Pancreas (tissue), 10 donors: ENCODE measurements at regions not wholly inside any gene's neighbourhood (a gene's known extent, or its start where the extent isn't known, plus 50 kb on each side); places are given as distances from the start of the nearest gene placed in this dataset.
"Not testable (repeated sequence)": the region's sequence is repeated elsewhere in the genome, so short reads cannot be mapped to it uniquely, and the experiment has no call there.

ENCODE experiments used
- ATAC-seq, 4 donors: fragments of 200-7000 bp; cut with Tn5 transposase; one replicate each; pipeline versions ENCODE4 v1.8.0 to v1.9.1; 2020; ENCODE audit warnings: mild to moderate bottlenecking in 4 of 4, moderate library complexity in 4 of 4
- DNase-seq, 6 donors: peaks; one replicate each; pipeline ENCODE4 v3.0.0-alpha.2; 2020
- FAIRE-seq: peaks from 2 replicates; lab custom pipeline; 2012; peaks lifted over from hg19 to GRCh38; lab: Jason Lieb, UNC
- H3K27ac ChIP-seq, 4 donors: fragments of 200-600 bp; sonication (generic); 1 replicate in 3 of 4; 2 replicates in 1 of 4; pipeline versions ENCODE4 v1.5.0 to v1.8.0; 2020
- H3K27me3 ChIP-seq, 4 donors: fragments of 200-600 bp; one replicate each; pipeline ENCODE4 v1.8.0; 2021
- H3K36me3 ChIP-seq, 3 donors: fragments of 200-600 bp; sonication (generic) in 1 of 3; one replicate each; pipeline versions ENCODE4 v1.5.0 to v1.8.0; 2020 to 2021
- H3K4me1 ChIP-seq, 3 donors: fragments of 200-600 bp; one replicate each; pipeline ENCODE4 v1.8.0; 2021
- H3K4me3 ChIP-seq, 4 donors: fragments of 200-600 bp; sonication (generic) in 2 of 4; one replicate each; pipeline versions ENCODE4 v1.5.0 to v1.8.0; 2020 to 2021
- H3K9me3 ChIP-seq, 4 donors: fragments of 200-600 bp; one replicate each; pipeline ENCODE4 v1.8.0; 2021
- CTCF ChIP-seq, 4 donors: fragments of 200-600 bp; sonication (generic) in 3 of 4; IDR thresholded peaks; one replicate each; pipeline versions ENCODE4 v1.5.0 to v1.8.0; 2021; ENCODE audit warnings: antibody characterized with exemption in 4 of 4
- WGBS, 2 donors: extraction: QIAGEN DNeasy Blood & Tissue Kit; methylation state at CpG; one replicate each; pipeline ENCODE4 v1.1.7; 2013; 5-methylcytosine and 5-hydroxymethylcytosine counted together
- intact Hi-C, 3 donors: fragments of 100-400 bp; cut with DNase I; formaldehyde crosslinking; loops; one replicate each; pipeline versions ENCODE4 v1.11.1 to v1.14.2; 2022
- donor health status: healthy with polysubstance abuse.
- donor health status: DM: no; HTN: no; CAD: no; lungs with moderate emphysema.
- donor health status: DM: no; HTN: no; CAD: no.
- donor health status: control.
- donor health status: control.
- donor health status: Bipolar disorder and iron deficiency.
- donor health status: DM: yes; HTN: yes; CAD: no.
- donor health status: DM: no; HTN: no; CAD: no.
- donor health status: DM: no; HTN: no; CAD: no.
- donor health status: DM: yes; HTN: yes; CAD: no.

DNA sequence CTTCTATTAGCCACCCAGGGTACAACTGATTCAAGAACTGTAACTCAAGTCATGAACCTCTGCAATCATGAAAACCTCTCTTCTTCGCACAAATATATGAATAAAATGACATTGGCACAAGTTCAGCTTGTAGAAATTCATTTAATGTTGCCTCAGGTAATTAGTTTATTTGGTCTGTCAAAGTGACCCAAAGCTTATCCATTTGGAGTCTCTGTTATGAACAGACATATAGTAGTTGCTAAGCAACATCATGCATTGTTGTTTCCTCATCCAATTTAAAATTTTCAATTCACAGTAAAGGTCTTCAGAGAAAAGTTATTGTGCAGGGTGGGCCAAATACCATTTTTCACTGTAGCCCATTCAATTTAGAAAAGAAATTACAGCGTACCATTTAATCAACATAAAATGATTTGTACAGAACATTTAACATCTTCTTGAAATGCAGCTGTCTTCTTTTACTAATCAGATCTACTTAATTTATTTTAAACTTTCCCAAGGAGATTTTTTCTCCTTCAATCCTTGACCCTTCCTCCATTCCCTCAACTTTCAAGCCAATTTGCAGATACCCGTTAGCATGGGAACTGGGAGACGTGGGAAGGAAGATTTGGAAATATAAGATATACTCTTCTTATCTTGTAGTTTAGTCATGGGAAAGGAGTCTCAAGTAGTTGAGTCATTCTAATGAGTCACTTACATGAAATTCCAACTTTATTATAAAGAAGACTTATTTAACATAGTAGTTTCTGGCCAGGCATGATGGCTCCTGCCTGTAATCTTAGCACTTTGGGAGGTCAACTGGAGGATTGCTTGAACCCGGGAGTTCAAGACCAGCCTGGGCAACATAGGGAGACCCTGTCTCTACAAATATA, 231.3 kb downstream of the ATPSCKMT start:
- no peak for ATAC-seq
- no peak for FAIRE-seq
- H3K36me3 ChIP-seq = no peaks in the 10 kb centered on the region
- no peaks in the 10 kb centered on the region for H3K4me1 ChIP-seq
- TF ChIP-seq CTCF (IDR thresholded peaks at IDR 0.05) = no peak
- H3K27ac ChIP-seq = no peak overlapping the region
- DNase-seq = no peak
- intact Hi-C loops = no loop called here
- H3K4me3 ChIP-seq = no peak overlapping the region
- no peaks in the 10 kb centered on the region for H3K27me3 ChIP-seq
- no peaks in the 10 kb centered on the region for H3K9me3 ChIP-seq
- WGBS, 2 donors = 58 to 81% methylated on average over 5 of the region's 5 CpGs

- H3K4me1 ChIP-seq = no peaks in the 10 kb centered on the region
- 63 to 77% methylated on average over 4 of the region's 4 CpGs for WGBS, 2 donors
- no peak for TF ChIP-seq CTCF (IDR thresholded peaks at IDR 0.05)
- no peak overlapping the region for H3K27ac ChIP-seq
- FAIRE-seq = no peak
- H3K4me3 ChIP-seq = no peak overlapping the region
- no peaks in the 10 kb centered on the region for H3K9me3 ChIP-seq
- DNase-seq = no peak
- intact Hi-C loops = no loop called here
- no peaks in the 10 kb centered on the region for H3K27me3 ChIP-seq
- ATAC-seq = no peak
- no peaks in the 10 kb centered on the region for H3K36me3 ChIP-seq
Measured at GRCh38 chr5:10017786-10018185, 231.9 kb downstream of the ATPSCKMT start.

GRCh38 chr5:10016559-10016958, 233.1 kb downstream of the ATPSCKMT start:
- H3K27me3 ChIP-seq, intact Hi-C loops, H3K36me3 ChIP-seq, FAIRE-seq, H3K4me1 ChIP-seq, DNase-seq, ATAC-seq, H3K4me3 ChIP-seq, H3K9me3 ChIP-seq, H3K27ac ChIP-seq: not testable (repeated sequence)
- 56 to 70% methylated on average over 8 of the region's 8 CpGs for WGBS, 2 donors

GRCh38 chr5:10015681-10016080, 234.0 kb downstream of the ATPSCKMT start:
- H3K4me3 ChIP-seq, H3K27ac ChIP-seq, intact Hi-C loops, FAIRE-seq, DNase-seq, H3K4me1 ChIP-seq, H3K9me3 ChIP-seq, ATAC-seq, H3K27me3 ChIP-seq, H3K36me3 ChIP-seq: not testable (repeated sequence)
- WGBS, 2 donors = 39 to 60% methylated on average over 3 of the region's 3 CpGs

DNA sequence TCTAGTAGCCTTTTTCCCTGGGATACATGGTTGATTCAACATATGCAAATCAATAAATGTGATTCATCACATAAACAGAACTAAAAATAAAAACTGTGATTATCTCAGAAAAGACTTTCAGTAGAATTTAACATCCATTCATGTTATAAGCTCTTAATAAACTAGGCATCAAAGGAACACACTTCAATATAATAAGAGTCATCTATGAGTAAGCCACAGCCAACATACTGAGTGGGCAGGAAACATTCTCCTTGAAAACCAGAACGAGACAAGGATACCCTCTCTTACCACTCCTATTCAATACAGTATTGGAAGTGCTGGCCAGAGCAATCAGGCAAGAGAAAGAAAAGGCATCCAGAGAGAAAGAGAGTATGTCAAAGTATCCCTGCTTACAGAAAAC, 239.9 kb downstream of the ATPSCKMT start:
- no peak for FAIRE-seq
- Histone ChIP-seq H3K4me3 (no peak overlapping the region), H3K4me1 (no peaks in the 10 kb centered on the region), H3K36me3 (no peaks in the 10 kb centered on the region), H3K27ac (no peak overlapping the region), H3K27me3 (no peaks in the 10 kb centered on the region), H3K9me3 (no peaks in the 10 kb centered on the region)
- intact Hi-C loops = no loop called here
- no peak for DNase-seq
- whole genome bisulfite sequencing, 2 donors = 12 to 23% methylated on average over 1 of the region's 1 CpG
- TF ChIP-seq CTCF (IDR thresholded peaks at IDR 0.05) = no peak
- no peak for ATAC-seq

GRCh38 chr5:9987101-9987500, 262.6 kb downstream of the ATPSCKMT start:
- Histone ChIP-seq H3K36me3 (no peaks in the 10 kb centered on the region), H3K4me1 (no peaks in the 10 kb centered on the region), H3K9me3 (no peaks in the 10 kb centered on the region), H3K27ac (no peak overlapping the region), H3K27me3 (no peaks in the 10 kb centered on the region), H3K4me3 (no peak overlapping the region)
- no peak for DNase-seq
- intact Hi-C loops = no loop called here
- TF ChIP-seq CTCF (IDR thresholded peaks at IDR 0.05) = no peak
- no peak for FAIRE-seq
- 18 to 60% methylated on average over 4 of the region's 4 CpGs for WGBS, 2 donors
- no peak for ATAC-seq
